ENCODE measurements at regions not wholly inside any gene's neighbourhood (a gene's known extent, or its start where the extent isn't known, plus 50 kb on each side); places are given as distances from the start of the nearest gene placed in this dataset.

DNA sequence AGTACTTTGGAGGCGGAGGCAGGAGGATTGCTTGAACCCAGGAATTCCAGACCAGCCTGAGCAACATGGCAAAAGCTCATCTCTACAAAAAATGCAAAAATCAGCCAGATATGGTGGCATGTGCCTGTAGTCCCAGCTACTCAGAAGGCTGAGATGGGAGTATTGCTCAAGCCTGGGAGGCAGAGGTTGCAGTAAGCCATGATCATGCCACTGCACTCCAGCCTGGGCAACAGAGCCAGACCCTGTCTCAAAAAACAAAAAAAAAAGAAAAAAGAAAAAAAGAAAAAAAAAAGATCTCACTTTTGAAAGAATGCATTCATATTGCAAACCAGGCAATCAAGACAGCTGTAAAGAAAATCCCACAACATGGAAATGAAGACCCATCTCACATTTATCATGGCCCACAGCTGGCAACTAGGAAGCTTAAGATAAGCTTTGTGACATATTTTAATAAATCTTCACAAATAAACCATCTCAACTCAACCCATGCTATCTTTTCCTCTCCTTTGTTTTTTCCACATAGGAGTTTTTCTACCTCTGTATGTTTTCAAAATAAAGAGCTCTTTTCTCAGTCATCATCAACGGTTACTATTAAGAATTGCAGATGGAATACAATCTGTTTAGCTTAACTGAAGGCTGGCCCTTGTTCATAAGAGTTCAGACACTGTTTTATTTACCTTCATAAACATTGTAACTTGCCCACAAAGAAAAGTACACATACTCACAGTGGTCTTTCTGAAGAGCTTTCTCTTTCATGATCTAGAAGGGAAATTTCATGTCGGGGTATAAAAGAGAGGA, 137.0 kb downstream of the MREG start:
- TF ChIP-seq EZH2phosphoT487 (IDR thresholded peaks at IDR 0.05; ENCODE audit: borderline replicate concordance, low read length) = no peak
- TF ChIP-seq, protein P1, sequence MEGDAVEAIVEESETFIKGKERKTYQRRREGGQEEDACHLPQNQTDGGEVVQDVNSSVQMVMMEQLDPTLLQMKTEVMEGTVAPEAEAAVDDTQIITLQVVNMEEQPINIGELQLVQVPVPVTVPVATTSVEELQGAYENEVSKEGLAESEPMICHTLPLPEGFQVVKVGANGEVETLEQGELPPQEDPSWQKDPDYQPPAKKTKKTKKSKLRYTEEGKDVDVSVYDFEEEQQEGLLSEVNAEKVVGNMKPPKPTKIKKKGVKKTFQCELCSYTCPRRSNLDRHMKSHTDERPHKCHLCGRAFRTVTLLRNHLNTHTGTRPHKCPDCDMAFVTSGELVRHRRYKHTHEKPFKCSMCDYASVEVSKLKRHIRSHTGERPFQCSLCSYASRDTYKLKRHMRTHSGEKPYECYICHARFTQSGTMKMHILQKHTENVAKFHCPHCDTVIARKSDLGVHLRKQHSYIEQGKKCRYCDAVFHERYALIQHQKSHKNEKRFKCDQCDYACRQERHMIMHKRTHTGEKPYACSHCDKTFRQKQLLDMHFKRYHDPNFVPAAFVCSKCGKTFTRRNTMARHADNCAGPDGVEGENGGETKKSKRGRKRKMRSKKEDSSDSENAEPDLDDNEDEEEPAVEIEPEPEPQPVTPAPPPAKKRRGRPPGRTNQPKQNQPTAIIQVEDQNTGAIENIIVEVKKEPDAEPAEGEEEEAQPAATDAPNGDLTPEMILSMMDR (conservative IDR thresholded peaks at IDR 0.05; ENCODE audit: low read depth, low read length) = no peak
- no peak for TF ChIP-seq EZH2 (IDR thresholded peaks at IDR 0.05; ENCODE audit: low read length, unreplicated experiment)
